GM23338 (cell line): ENCODE measurements at regions not wholly inside any gene's neighbourhood (a gene's known extent, or its start where the extent isn't known, plus 50 kb on each side); places are given as distances from the start of the nearest gene placed in this dataset.

Experiments
- ATAC-seq: fragments of 200-7000 bp; cut with Tn5 transposase; 3 replicates; pipeline ENCODE4 v1.9.1; 2020
- DNase-seq: peaks from one replicate; pipeline ENCODE4 v3.0.0-alpha.2; 2015; ENCODE audit warnings: low spot score
- H2AFZ ChIP-seq: fragments of 200-600 bp; sonication (generic); 2 replicates; pipeline ENCODE4 v1.8.0; 2016; ENCODE audit warnings: antibody characterized with exemption, mild to moderate bottlenecking, moderate library complexity
- H3F3A ChIP-seq: fragments of 200-600 bp; sonication (generic); replicated peaks from 2 replicates; pipeline ENCODE4 v1.8.0; 2017; ENCODE audit warnings: antibody characterized with exemption, mixed run types, low read depth
- H3K27ac ChIP-seq: fragments of 200-600 bp; sonication (generic); 2 replicates; pipeline ENCODE4 v1.6.1; 2016; ENCODE audit warnings: low read depth
- H3K27me3 ChIP-seq: fragments of 200-600 bp; sonication (generic); 2 replicates; pipeline ENCODE4 v1.8.0; 2016; ENCODE audit warnings: mild to moderate bottlenecking, mixed run types, moderate library complexity; ENCODE audit not compliant: insufficient read depth
- H3K36me3 ChIP-seq: fragments of 200-600 bp; sonication (generic); 2 replicates; pipeline ENCODE4 v1.8.0; 2016; ENCODE audit warnings: mild to moderate bottlenecking; ENCODE audit not compliant: insufficient read depth
- H3K4me1 ChIP-seq: fragments of 200-600 bp; sonication (generic); 2 replicates; pipeline ENCODE4 v1.8.0; 2016; ENCODE audit warnings: mild to moderate bottlenecking, moderate library complexity; ENCODE audit not compliant: insufficient read depth
- H3K4me2 ChIP-seq: fragments of 200-600 bp; sonication (generic); 2 replicates; pipeline ENCODE4 v1.7.1; 2017; ENCODE audit warnings: mixed run types
- H3K4me3 ChIP-seq: fragments of 200-600 bp; sonication (generic); 2 replicates; pipeline ENCODE4 v1.6.1; 2016; ENCODE audit warnings: mixed run types
- H3K79me2 ChIP-seq: fragments of 200-600 bp; sonication (generic); replicated peaks from 2 replicates; pipeline ENCODE4 v1.8.0; 2017; ENCODE audit warnings: mild to moderate bottlenecking; ENCODE audit not compliant: insufficient read depth
- H3K9me2 ChIP-seq: fragments of 200-600 bp; sonication (generic); 2 replicates; pipeline ENCODE4 v1.8.0; 2017; ENCODE audit not compliant: insufficient read depth
- H4K20me1 ChIP-seq: fragments of 200-600 bp; sonication (generic); replicated peaks from 2 replicates; pipeline ENCODE4 v1.8.0; 2017; ENCODE audit warnings: mild to moderate bottlenecking; ENCODE audit not compliant: insufficient read depth
- H3K27ac Mint-ChIP-seq: 2 replicates; pipeline ENCODE4 v1.8.0; 2020; ENCODE audit warnings: inconsistent platforms, mild to moderate bottlenecking, moderate library complexity, mixed read lengths
- H3K27me3 Mint-ChIP-seq: 3 replicates; pipeline ENCODE4 v1.8.0; 2022; ENCODE audit warnings: low read depth, mild to moderate bottlenecking, moderate library complexity, mixed read lengths, inconsistent platforms; ENCODE audit not compliant: insufficient read depth, poor library complexity
- H3K36me3 Mint-ChIP-seq: 3 replicates; pipeline ENCODE4 v1.8.0; 2021; ENCODE audit warnings: low read depth, mild to moderate bottlenecking, inconsistent platforms, moderate library complexity, mixed read lengths
- H3K4me1 Mint-ChIP-seq: 3 replicates; pipeline ENCODE4 v1.8.0; 2020; ENCODE audit warnings: mild to moderate bottlenecking, inconsistent platforms, mixed read lengths
- H3K4me3 Mint-ChIP-seq: 3 replicates; pipeline ENCODE4 v1.8.0; 2021; ENCODE audit warnings: moderate library complexity, mild to moderate bottlenecking, inconsistent platforms, mixed read lengths
- H3K9me3 Mint-ChIP-seq: 3 replicates; pipeline ENCODE4 v1.8.0; 2020; ENCODE audit warnings: moderate library complexity, mild to moderate bottlenecking, inconsistent platforms, mixed read lengths
- CREB1 ChIP-seq: fragments of 250-450 bp; sonication (Bioruptor Pico); IDR thresholded peaks from 2 replicates; pipeline ENCODE4 v1.5.0; 2020; ENCODE audit warnings: low read depth, mild to moderate bottlenecking, moderate library complexity
- ETS1 ChIP-seq: IDR thresholded peaks from 2 replicates; pipeline ENCODE4 v1.6.1; 2016; ENCODE audit warnings: antibody characterized with exemption
- EZH2phosphoT487 ChIP-seq: fragments of 200-600 bp; sonication (generic); IDR thresholded peaks from one replicate; pipeline ENCODE4 v1.8.1; 2018; ENCODE audit warnings: antibody characterized with exemption; ENCODE audit not compliant: unreplicated experiment
- ZNF331 ChIP-seq: fragments of 250-450 bp; sonication (Bioruptor Pico); IDR thresholded peaks from 2 replicates; pipeline ENCODE4 v1.5.0; 2020; ENCODE audit warnings: low read depth, mild to moderate bottlenecking, moderate library complexity
- ZNF462 ChIP-seq: fragments of 250-450 bp; sonication (Bioruptor Pico); IDR thresholded peaks from 2 replicates; pipeline ENCODE4 v1.5.0; 2020; ENCODE audit warnings: mild to moderate bottlenecking, moderate library complexity

GRCh38 chr13:34409496-34410182 lies 532.4 kb upstream of the NBEA start:
- Histone ChIP-seq H4K20me1 (no peaks in the 10 kb centered on the region), H2AFZ (no peak overlapping the region), H3K9me2 (peaks cover 13% of the 10 kb centered on the region), H3K27ac (no peak overlapping the region), H3K4me3 (no peak overlapping the region), H3K27me3 (no peaks in the 10 kb centered on the region), H3F3A (no peaks in the 10 kb centered on the region), H3K36me3 (no peaks in the 10 kb centered on the region), H3K79me2 (no peaks in the 10 kb centered on the region), H3K4me1 (no peaks in the 10 kb centered on the region), H3K4me2 (no peak overlapping the region)
- Mint-ChIP-seq H3K36me3 (no peaks in the 10 kb centered on the region), H3K4me1 (no peaks in the 10 kb centered on the region), H3K4me3 (no peak overlapping the region), H3K27me3 (peaks cover 4% of the 10 kb centered on the region), H3K9me3 (no peaks in the 10 kb centered on the region), H3K27ac (no peak overlapping the region)
- no peak for TF ChIP-seq EZH2phosphoT487
- no peak for TF ChIP-seq CREB1 (CRISPR knock-in tag)
- DNase-seq (no peak), ATAC-seq (no peak)

- no peak for ATAC-seq
- Mint-ChIP-seq H3K9me3 (no peaks in the 10 kb centered on the region), H3K4me3 (no peak overlapping the region), H3K36me3 (no peaks in the 10 kb centered on the region), H3K4me1 (no peaks in the 10 kb centered on the region), H3K27me3 (peaks cover 4% of the 10 kb centered on the region), H3K27ac (no peak overlapping the region)
- H3K27ac ChIP-seq: no peak overlapping the region
- H3K27me3 ChIP-seq: no peaks in the 10 kb centered on the region
- peaks cover 18% of the 10 kb centered on the region for H3K9me2 ChIP-seq
- H3K4me1 ChIP-seq: no peaks in the 10 kb centered on the region
- no peaks in the 10 kb centered on the region for H3F3A ChIP-seq
- no peak overlapping the region for H3K4me3 ChIP-seq
- no peak for TF ChIP-seq ETS1
- TF ChIP-seq ZNF462 (CRISPR knock-in tag): no peak
- TF ChIP-seq ZNF331 (CRISPR knock-in tag): no peak
- no peaks in the 10 kb centered on the region for H4K20me1 ChIP-seq
- no peaks in the 10 kb centered on the region for H3K36me3 ChIP-seq
- no peak for DNase-seq
- no peaks in the 10 kb centered on the region for H3K79me2 ChIP-seq
- no peak overlapping the region for H3K4me2 ChIP-seq
- H2AFZ ChIP-seq: no peak overlapping the region
Measured at GRCh38 chr13:34410678-34411077, 531.4 kb upstream of the NBEA start.
